GM13976 (cell line): ENCODE measurements at regions not wholly inside any gene's neighbourhood (a gene's known extent, or its start where the extent isn't known, plus 50 kb on each side); places are given as distances from the start of the nearest gene placed in this dataset.

Source experiments
- DNase-seq: peaks from one replicate; pipeline ENCODE4 v3.0.0; 2012; ENCODE audit warnings: low spot score
- CTCF ChIP-seq: IDR thresholded peaks from 2 replicates; pipeline ENCODE4 v1.5.1; 2012; ENCODE audit warnings: borderline replicate concordance, mild to moderate bottlenecking; ENCODE audit not compliant: insufficient read depth; ENCODE audit errors: extremely low read depth, missing control alignments, control extremely low read depth
- in situ Hi-C: fragments of 300-500 bp; cut with MboI; formaldehyde crosslinking; loops from one replicate; pipeline ENCODE4 v1.12.0; 2022; ENCODE audit warnings: low sequenced_read_pairs, mixed read lengths, inconsistent platforms; ENCODE audit not compliant: unreplicated experiment

GRCh38 chr3:70556056-70556455 lies 243.6 kb upstream of the MDFIC2 start:
- DNase-seq: no peak
- in situ Hi-C loops: no loop called here

GRCh38 chr3:70554170-70554569 lies 241.7 kb upstream of the MDFIC2 start:
- in situ Hi-C loops: no loop called here

More at GRCh38 chr3:70556056-70556455, 243.6 kb upstream of the MDFIC2 start:
- TF ChIP-seq CTCF: no peak

GRCh38 chr3:70550723-70551319 lies 238.4 kb upstream of the MDFIC2 start:
- TF ChIP-seq CTCF: peak; percentile 73
- in situ Hi-C loops: no loop called here

More at GRCh38 chr3:70554170-70554569, 241.7 kb upstream of the MDFIC2 start:
- DNase-seq: no peak
- no peak for TF ChIP-seq CTCF

GRCh38 chr3:70546679-70547078 lies 234.2 kb upstream of the MDFIC2 start:
- no peak for DNase-seq
- in situ Hi-C loops: loop anchor here (10.0 kb wide), 1 partner anchor 1118 kb away; no protein-coding TSS in a partner anchor
- no peak for TF ChIP-seq CTCF

More at GRCh38 chr3:70550723-70551319, 238.4 kb upstream of the MDFIC2 start:
- DNase-seq: no peak

- DNase-seq: no peak
- in situ Hi-C loops: loop anchor here (10.0 kb wide), 1 partner anchor 1121 kb away; no protein-coding TSS in a partner anchor
- TF ChIP-seq CTCF: no peak
These were observed 231.1 kb upstream of the MDFIC2 start for GRCh38 chr3:70543493-70543892.

- peak; percentile 15 for TF ChIP-seq CTCF
- no peak for DNase-seq
- in situ Hi-C loops: loop anchor here (10.0 kb wide), 1 partner anchor 1125 kb away; no protein-coding TSS in a partner anchor
These were observed 227.5 kb upstream of the MDFIC2 start for GRCh38 chr3:70539908-70540307.
